HEK293T (cell line): ENCODE measurements at regions not wholly inside any gene's neighbourhood (a gene's known extent, or its start where the extent isn't known, plus 50 kb on each side); places are given as distances from the start of the nearest gene placed in this dataset.

Experiments
- ARNT ChIP-seq: fragments of 450-650 bp; IDR thresholded peaks from 2 replicates; pipeline ENCODE4 v1.6.1; 2017; ENCODE audit warnings: mild to moderate bottlenecking
- FOXA1 ChIP-seq: fragments of 450-650 bp; IDR thresholded peaks from 2 replicates; pipeline ENCODE4 v1.6.1; 2016; ENCODE audit warnings: mild to moderate bottlenecking
- FOXM1 ChIP-seq: fragments of 450-650 bp; IDR thresholded peaks from 2 replicates; pipeline ENCODE4 v1.6.1; 2017; ENCODE audit warnings: mild to moderate bottlenecking, borderline replicate concordance
- HDGF ChIP-seq: fragments of 450-650 bp; IDR thresholded peaks from 2 replicates; pipeline ENCODE4 v1.6.1; 2017; ENCODE audit warnings: antibody characterized with exemption, borderline replicate concordance
- SP1 ChIP-seq: fragments of 450-650 bp; IDR thresholded peaks from 2 replicates; pipeline ENCODE4 v1.6.1; 2017
- TARDBP ChIP-seq: fragments of 450-650 bp; IDR thresholded peaks from 2 replicates; pipeline ENCODE4 v1.6.1; 2016
- TF ChIP-seq, protein P1 (sequence below): fragments of 450-650 bp; IDR thresholded peaks from 2 replicates; pipeline ENCODE4 v1.6.1; 2016

DNA sequence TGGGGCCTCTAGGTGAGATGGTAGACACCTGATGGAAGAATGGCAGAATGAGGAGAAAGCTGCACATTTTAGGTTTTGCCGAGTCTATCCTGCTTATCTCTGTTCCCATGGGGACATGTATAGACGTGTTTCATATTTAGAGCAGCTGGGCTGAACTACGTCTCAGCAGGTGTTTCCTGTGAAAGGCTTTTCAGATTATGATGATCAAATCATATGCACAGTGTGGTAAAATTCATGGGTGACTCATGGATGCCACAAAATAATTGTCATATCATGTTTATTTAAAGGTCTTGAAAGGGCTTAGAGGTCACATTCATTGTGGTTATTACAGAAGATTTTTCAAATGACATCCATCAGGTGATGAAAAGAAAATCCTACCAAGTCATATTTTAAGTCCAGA is 90.5 kb downstream of the ICOS start:
- TF ChIP-seq, protein P1, sequence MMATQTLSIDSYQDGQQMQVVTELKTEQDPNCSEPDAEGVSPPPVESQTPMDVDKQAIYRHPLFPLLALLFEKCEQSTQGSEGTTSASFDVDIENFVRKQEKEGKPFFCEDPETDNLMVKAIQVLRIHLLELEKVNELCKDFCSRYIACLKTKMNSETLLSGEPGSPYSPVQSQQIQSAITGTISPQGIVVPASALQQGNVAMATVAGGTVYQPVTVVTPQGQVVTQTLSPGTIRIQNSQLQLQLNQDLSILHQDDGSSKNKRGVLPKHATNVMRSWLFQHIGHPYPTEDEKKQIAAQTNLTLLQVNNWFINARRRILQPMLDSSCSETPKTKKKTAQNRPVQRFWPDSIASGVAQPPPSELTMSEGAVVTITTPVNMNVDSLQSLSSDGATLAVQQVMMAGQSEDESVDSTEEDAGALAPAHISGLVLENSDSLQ, result no peak
- no peak for TF ChIP-seq FOXA1
- TF ChIP-seq TARDBP, result no peak
- TF ChIP-seq SP1, result no peak
- TF ChIP-seq ARNT, result no peak
- TF ChIP-seq FOXM1, result no peak
- no peak for TF ChIP-seq HDGF
